ENCODE measurements at regions not wholly inside any gene's neighbourhood (a gene's known extent, or its start where the extent isn't known, plus 50 kb on each side); places are given as distances from the start of the nearest gene placed in this dataset.

- intact Hi-C loops (cut with micrococcal nuclease; ENCODE audit: unreplicated experiment), result no loop called here
- POLR2A ChIA-PET (ENCODE audit: unreplicated experiment), result no interaction called here
Observed at GRCh38 chr1:20432341-20432740, 53.7 kb downstream of the CAMK2N1 start.

GRCh38 chr1:20431176-20431460 is 54.9 kb downstream of the CAMK2N1 start:
- no peaks in the 10 kb centered on the region for H3K9me3 ChIP-seq (ENCODE audit: insufficient read depth, low read depth)
- no peak for TF ChIP-seq EZH2 (IDR thresholded peaks at IDR 0.05; ENCODE audit: low read depth)
- no peak for TF ChIP-seq CTCF (conservative IDR thresholded peaks at IDR 0.05)
- BruUV-seq (replicated peaks), result no TSS peak
- H4K20me1 ChIP-seq (ENCODE audit: insufficient read depth), result no peaks in the 10 kb centered on the region
- no peak for DNase-seq
- H3K27ac ChIP-seq, result no peak overlapping the region
- H3K9me2 ChIP-seq (ENCODE audit: insufficient read depth), result no peaks in the 10 kb centered on the region
- no peak overlapping the region for H3K4me3 ChIP-seq
- ChIA-PET CTCF (interaction anchor here (0.6 to 1.9 kb wide), 3 partner anchors 70 to 1116 kb away, joined by 3 to 8 read pairs (median 3); no protein-coding TSS in a partner anchor), POLR2A (ENCODE audit: unreplicated experiment) (no interaction called here)
- H3K27me3 ChIP-seq (ENCODE audit: insufficient read depth, low read depth), result no peaks in the 10 kb centered on the region
- H3K79me2 ChIP-seq (ENCODE audit: low read depth), result no peaks in the 10 kb centered on the region
- H3K36me3 ChIP-seq (ENCODE audit: low read depth), result no peaks in the 10 kb centered on the region
- H2AFZ ChIP-seq, result no peak overlapping the region
- H3K4me2 ChIP-seq, result no peak overlapping the region
- peaks cover 13% of the 10 kb centered on the region for H3K4me1 ChIP-seq (replicated peaks; ENCODE audit: insufficient read depth)
- peaks cover 13% of the 10 kb centered on the region for H3F3A ChIP-seq (ENCODE audit: insufficient read depth, low read depth)
- intact Hi-C loops (cut with micrococcal nuclease; ENCODE audit: unreplicated experiment), result loop anchor here (2.0 kb wide), 2 partner anchors 62 to 218 kb away; no protein-coding TSS in a partner anchor

More at GRCh38 chr1:20432341-20432740, 53.7 kb downstream of the CAMK2N1 start:
- H3K27ac ChIP-seq, result no peak overlapping the region
- no peak overlapping the region for H2AFZ ChIP-seq
- no peaks in the 10 kb centered on the region for H3K79me2 ChIP-seq (ENCODE audit: low read depth)
- H3K9me3 ChIP-seq (ENCODE audit: insufficient read depth, low read depth), result no peaks in the 10 kb centered on the region
- H3K36me3 ChIP-seq (ENCODE audit: low read depth), result no peaks in the 10 kb centered on the region
- H3K4me2 ChIP-seq, result no peak overlapping the region
- no peaks in the 10 kb centered on the region for H4K20me1 ChIP-seq (ENCODE audit: insufficient read depth)
- H3K4me1 ChIP-seq (replicated peaks; ENCODE audit: insufficient read depth), result peaks cover 3% of the 10 kb centered on the region
- no peak for DNase-seq
- CTCF ChIA-PET, result interaction anchor here (1.9 kb wide), 1 partner anchor 71 kb away, joined by 8 read pairs; no protein-coding TSS in a partner anchor
- no TSS peak for BruUV-seq (replicated peaks)
- H3K27me3 ChIP-seq (ENCODE audit: insufficient read depth, low read depth), result no peaks in the 10 kb centered on the region
- peaks cover 3% of the 10 kb centered on the region for H3F3A ChIP-seq (ENCODE audit: insufficient read depth, low read depth)
- TF ChIP-seq CTCF (conservative IDR thresholded peaks at IDR 0.05) (no peak), EZH2 (IDR thresholded peaks at IDR 0.05; ENCODE audit: low read depth) (no peak)
- H3K9me2 ChIP-seq (ENCODE audit: insufficient read depth), result no peaks in the 10 kb centered on the region
- H3K4me3 ChIP-seq, result no peak overlapping the region

GRCh38 chr1:20430355-20431175 is 55.4 kb downstream of the CAMK2N1 start:
- Histone ChIP-seq H3K27me3 (ENCODE audit: insufficient read depth, low read depth) (no peaks in the 10 kb centered on the region), H3K27ac (no peak overlapping the region), H3F3A (ENCODE audit: insufficient read depth, low read depth) (peaks cover 13% of the 10 kb centered on the region), H3K36me3 (ENCODE audit: low read depth) (no peaks in the 10 kb centered on the region), H3K4me1 (replicated peaks; ENCODE audit: insufficient read depth) (peaks cover 13% of the 10 kb centered on the region), H3K4me3 (no peak overlapping the region), H3K9me2 (ENCODE audit: insufficient read depth) (no peaks in the 10 kb centered on the region), H3K79me2 (ENCODE audit: low read depth) (no peaks in the 10 kb centered on the region), H3K4me2 (no peak overlapping the region), H4K20me1 (ENCODE audit: insufficient read depth) (no peaks in the 10 kb centered on the region), H3K9me3 (ENCODE audit: insufficient read depth, low read depth) (no peaks in the 10 kb centered on the region), H2AFZ (no peak overlapping the region)
- ChIA-PET CTCF (interaction anchor here (0.6 to 1.9 kb wide), 3 partner anchors 69 to 1116 kb away, joined by 3 to 8 read pairs (median 3); no protein-coding TSS in a partner anchor), POLR2A (ENCODE audit: unreplicated experiment) (no interaction called here)
- TF ChIP-seq EZH2 (IDR thresholded peaks at IDR 0.05; ENCODE audit: low read depth) (no peak), CTCF (conservative IDR thresholded peaks at IDR 0.05) (peak; percentile 76)
- DNase-seq, result peak in 1 of 2 experiments; percentile 25
- BruUV-seq (replicated peaks), result no TSS peak
- intact Hi-C loops (cut with micrococcal nuclease; ENCODE audit: unreplicated experiment), result loop anchor here (2.0 kb wide), 2 partner anchors 62 to 218 kb away; no protein-coding TSS in a partner anchor
